GM12873 (cell line): ENCODE measurements at regions not wholly inside any gene's neighbourhood (a gene's known extent, or its start where the extent isn't known, plus 50 kb on each side); places are given as distances from the start of the nearest gene placed in this dataset.

Experiments
- TF ChIP-seq, protein P1 (sequence below): IDR thresholded peaks from 2 replicates; pipeline ENCODE4 v1.5.1; 2012; ENCODE audit warnings: low read depth, mild to moderate bottlenecking, moderate library complexity, low read length, control low read depth; ENCODE audit not compliant: insufficient read depth; ENCODE audit errors: missing control alignments

DNA sequence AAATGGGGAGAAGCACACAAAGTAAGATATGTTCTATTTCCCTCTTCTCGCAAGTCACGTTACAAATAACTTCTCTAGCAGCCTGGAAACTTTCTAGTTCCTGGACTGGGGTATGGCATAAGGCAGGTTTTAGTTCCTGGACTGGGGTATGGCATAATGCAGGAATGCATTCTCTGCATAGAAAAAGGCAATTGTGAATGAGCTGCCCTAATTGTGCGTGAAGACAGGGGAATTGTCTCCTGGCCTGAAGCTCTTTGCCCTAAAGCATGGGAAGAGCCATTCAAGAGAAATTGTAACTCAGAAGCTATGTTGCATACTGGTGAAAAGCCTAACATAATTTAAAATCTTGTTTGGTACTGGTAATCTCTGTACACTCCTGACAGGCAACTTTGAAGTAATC lies 54.3 kb upstream of the CBLB start:
- TF ChIP-seq, protein P1, sequence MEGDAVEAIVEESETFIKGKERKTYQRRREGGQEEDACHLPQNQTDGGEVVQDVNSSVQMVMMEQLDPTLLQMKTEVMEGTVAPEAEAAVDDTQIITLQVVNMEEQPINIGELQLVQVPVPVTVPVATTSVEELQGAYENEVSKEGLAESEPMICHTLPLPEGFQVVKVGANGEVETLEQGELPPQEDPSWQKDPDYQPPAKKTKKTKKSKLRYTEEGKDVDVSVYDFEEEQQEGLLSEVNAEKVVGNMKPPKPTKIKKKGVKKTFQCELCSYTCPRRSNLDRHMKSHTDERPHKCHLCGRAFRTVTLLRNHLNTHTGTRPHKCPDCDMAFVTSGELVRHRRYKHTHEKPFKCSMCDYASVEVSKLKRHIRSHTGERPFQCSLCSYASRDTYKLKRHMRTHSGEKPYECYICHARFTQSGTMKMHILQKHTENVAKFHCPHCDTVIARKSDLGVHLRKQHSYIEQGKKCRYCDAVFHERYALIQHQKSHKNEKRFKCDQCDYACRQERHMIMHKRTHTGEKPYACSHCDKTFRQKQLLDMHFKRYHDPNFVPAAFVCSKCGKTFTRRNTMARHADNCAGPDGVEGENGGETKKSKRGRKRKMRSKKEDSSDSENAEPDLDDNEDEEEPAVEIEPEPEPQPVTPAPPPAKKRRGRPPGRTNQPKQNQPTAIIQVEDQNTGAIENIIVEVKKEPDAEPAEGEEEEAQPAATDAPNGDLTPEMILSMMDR, result no peak

DNA sequence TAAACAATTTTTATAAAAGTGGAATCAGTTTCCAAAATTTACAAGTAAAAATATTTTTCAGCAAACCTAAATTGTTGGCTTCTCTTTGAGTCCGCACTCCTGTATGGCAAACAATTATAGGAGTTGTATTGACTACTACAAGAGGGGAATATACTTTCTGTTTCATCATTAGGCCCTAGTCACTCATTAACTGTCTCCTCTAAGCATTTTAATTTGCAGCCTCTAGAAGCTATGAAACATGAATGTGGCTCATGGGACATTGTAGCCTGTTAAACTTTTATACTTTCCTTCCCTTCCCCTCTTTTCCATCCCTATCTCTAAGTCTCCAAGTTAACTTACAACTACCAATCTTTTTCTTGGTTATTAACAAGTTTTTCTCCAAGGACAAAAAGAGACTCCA lies 58.9 kb upstream of the CBLB start:
- TF ChIP-seq, protein P1, result no peak

DNA sequence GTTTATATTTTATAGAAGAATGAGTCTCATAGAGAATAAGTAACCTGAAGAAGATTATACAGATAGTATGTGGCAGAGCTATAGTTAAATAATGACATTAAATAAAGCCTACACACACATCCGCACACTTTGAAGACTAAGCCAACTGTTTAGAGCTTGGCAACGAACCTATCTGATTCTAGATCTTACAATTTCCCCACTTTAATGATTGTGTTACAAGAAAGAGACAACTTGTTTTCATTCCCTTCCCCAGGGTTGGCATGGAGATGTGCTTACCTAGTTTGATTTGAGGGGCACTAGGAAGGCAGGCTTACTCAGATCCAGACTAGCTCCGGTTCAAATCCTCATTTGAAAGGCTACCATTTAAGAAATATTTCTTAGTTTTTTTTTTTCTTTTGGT lies 61.9 kb upstream of the CBLB start:
- TF ChIP-seq, protein P1, result no peak

DNA sequence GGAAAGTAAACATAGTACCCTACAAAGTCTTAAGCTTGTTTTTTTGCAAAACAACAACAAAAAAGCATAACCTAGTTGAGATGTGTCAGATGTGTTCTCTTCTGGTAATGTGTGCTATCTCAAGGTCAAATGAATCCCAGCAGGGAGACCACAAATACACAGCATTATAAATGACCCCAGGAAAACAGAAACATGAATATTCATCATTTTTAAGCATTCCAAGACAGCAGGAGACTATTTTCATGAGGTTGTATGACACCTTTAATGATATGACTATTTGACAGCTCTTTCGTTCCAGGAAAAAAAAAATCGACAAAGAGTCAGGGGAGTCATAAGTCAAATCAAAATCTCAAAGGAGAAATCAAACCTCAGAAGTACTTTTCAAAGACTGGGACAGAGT lies 62.7 kb upstream of the CBLB start:
- TF ChIP-seq, protein P1, result no peak

DNA sequence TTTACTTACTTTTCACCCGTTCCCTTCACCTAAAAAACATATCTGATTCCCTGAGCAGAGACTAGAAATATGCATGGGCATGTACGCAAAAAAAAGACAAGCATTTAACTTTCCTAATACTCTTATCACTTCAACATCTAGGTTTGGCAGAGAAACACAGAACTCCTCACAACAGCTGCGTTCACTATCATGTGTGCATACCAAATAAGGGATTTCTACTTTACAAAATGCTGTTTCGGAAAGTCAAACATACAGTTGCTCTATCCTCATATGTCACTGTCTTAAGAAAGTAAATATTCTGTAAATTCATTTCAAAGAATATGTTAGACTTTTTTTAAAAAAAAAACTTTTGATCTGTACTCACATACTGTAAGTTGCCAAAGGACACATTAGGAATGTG lies 65.1 kb upstream of the CBLB start:
- TF ChIP-seq, protein P1, result no peak

DNA sequence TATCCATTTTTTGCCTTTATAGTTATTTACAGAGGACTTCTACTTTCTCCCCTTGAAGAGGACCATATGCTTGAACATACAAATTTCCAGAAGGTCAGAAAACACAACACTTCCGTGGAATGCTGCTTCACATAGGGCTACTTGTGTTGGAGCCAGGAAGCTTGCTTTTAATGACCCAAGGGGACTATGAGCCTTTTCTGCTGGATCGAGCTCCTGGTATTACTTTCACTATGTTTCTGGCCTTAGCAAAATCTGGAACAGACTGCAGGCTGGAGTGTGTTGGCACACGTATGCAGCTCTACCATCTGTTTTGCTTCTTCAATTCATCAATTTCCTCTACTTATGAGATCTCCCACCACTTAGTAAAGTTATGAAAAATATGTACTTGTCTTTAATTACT lies 69.3 kb upstream of the CBLB start:
- TF ChIP-seq, protein P1, result no peak

DNA sequence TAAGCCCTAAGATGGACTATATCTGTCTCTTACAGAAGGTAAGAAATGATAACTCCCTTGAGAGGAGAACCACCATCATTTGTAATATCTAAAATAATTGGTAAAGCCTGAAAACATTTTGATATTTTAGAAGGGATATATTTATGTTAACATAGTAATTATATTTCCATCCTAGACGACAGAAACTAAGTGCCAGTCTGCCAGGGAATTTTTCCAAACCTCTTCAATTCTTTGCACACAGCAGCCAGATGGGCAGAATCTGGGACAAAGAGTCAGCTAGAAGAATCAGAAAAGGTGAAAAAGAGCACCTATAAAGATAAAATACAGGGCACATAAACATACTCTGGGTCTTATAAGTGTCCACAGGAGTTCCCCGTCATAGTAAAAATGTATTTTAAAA lies 70.0 kb upstream of the CBLB start:
- TF ChIP-seq, protein P1, result no peak
